ENCODE measurements at regions not wholly inside any gene's neighbourhood (a gene's known extent, or its start where the extent isn't known, plus 50 kb on each side); places are given as distances from the start of the nearest gene placed in this dataset.

GRCh38 chr4:132564920-132565319, 584.2 kb upstream of the PCDH10 start:
- no peak for TF ChIP-seq CTCF (IDR thresholded peaks at IDR 0.05; ENCODE audit: insufficient read depth, low read length, poor library complexity, severe bottlenecking)
- TF ChIP-seq EZH2phosphoT487 (conservative IDR thresholded peaks at IDR 0.05; ENCODE audit: low read length): no peak

All from SU-DHL-6 (cell line).